ENCODE measurements at regions not wholly inside any gene's neighbourhood (a gene's known extent, or its start where the extent isn't known, plus 50 kb on each side); places are given as distances from the start of the nearest gene placed in this dataset.

- TF ChIP-seq, protein P1, sequence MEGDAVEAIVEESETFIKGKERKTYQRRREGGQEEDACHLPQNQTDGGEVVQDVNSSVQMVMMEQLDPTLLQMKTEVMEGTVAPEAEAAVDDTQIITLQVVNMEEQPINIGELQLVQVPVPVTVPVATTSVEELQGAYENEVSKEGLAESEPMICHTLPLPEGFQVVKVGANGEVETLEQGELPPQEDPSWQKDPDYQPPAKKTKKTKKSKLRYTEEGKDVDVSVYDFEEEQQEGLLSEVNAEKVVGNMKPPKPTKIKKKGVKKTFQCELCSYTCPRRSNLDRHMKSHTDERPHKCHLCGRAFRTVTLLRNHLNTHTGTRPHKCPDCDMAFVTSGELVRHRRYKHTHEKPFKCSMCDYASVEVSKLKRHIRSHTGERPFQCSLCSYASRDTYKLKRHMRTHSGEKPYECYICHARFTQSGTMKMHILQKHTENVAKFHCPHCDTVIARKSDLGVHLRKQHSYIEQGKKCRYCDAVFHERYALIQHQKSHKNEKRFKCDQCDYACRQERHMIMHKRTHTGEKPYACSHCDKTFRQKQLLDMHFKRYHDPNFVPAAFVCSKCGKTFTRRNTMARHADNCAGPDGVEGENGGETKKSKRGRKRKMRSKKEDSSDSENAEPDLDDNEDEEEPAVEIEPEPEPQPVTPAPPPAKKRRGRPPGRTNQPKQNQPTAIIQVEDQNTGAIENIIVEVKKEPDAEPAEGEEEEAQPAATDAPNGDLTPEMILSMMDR (IDR thresholded peaks at IDR 0.05; ENCODE audit: low read length): no peak
- TF ChIP-seq EZH2 (optimal IDR thresholded peaks at IDR 0.05; ENCODE audit: low read depth, low read length) (no peak), EZH2phosphoT487 (IDR thresholded peaks at IDR 0.05; ENCODE audit: low read length) (no peak)
Measured at GRCh38 chr17:5888811-5889210, 181.4 kb upstream of the WSCD1 start.
